ENCODE measurements at regions not wholly inside any gene's neighbourhood (a gene's known extent, or its start where the extent isn't known, plus 50 kb on each side); places are given as distances from the start of the nearest gene placed in this dataset.

DNA sequence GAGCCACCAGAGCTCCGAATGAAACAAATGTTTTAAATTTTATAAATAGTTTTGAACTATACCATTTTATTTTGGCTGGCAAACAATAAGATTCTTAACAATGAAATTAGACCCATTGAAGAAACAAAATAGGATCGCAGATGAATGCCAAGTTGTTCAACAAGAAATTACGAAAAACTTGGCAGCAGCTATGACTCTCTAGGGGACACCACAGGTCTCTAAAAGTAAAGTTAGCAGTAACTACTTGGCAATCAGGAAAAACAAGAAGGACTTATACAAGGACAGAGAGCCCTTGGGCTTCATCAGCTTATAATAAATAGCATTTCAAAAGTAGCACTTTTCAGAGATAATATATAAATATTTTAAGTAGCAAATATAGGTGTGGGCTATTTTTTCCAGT lies 603.8 kb upstream of the PSMD7 start:
- Histone ChIP-seq H4K20me1 (ENCODE audit: low read length) (no peaks in the 10 kb centered on the region), H3K4me3 (ENCODE audit: low read length) (no peak overlapping the region), H3K9ac (ENCODE audit: low read length) (no peak overlapping the region), H3K4me2 (ENCODE audit: low read length) (no peak overlapping the region), H3K27ac (ENCODE audit: low read length) (no peak overlapping the region), H2AFZ (ENCODE audit: low read length) (no peak overlapping the region), H3K36me3 (ENCODE audit: low read depth, low read length) (no peaks in the 10 kb centered on the region), H3K27me3 (ENCODE audit: low read length) (peaks cover 32% of the 10 kb centered on the region), H3K4me1 (ENCODE audit: insufficient read depth, low read length) (no peaks in the 10 kb centered on the region), H3K79me2 (ENCODE audit: low read length) (no peaks in the 10 kb centered on the region), H3K9me3 (ENCODE audit: low read length) (no peaks in the 10 kb centered on the region), H3F3A (ENCODE audit: low read length, unreplicated experiment) (no peaks in the 10 kb centered on the region), H3K9me2 (replicated peaks; ENCODE audit: low read length) (no peaks in the 10 kb centered on the region)
- no TSS peak for BruUV-seq (replicated peaks)
- ChIA-PET POLR2A (ENCODE audit: unreplicated experiment) (no interaction called here), CTCF (no interaction called here)
- intact Hi-C loops (cut with micrococcal nuclease): no loop called here
- DNase-seq: no peak
- TF ChIP-seq, protein P1, sequence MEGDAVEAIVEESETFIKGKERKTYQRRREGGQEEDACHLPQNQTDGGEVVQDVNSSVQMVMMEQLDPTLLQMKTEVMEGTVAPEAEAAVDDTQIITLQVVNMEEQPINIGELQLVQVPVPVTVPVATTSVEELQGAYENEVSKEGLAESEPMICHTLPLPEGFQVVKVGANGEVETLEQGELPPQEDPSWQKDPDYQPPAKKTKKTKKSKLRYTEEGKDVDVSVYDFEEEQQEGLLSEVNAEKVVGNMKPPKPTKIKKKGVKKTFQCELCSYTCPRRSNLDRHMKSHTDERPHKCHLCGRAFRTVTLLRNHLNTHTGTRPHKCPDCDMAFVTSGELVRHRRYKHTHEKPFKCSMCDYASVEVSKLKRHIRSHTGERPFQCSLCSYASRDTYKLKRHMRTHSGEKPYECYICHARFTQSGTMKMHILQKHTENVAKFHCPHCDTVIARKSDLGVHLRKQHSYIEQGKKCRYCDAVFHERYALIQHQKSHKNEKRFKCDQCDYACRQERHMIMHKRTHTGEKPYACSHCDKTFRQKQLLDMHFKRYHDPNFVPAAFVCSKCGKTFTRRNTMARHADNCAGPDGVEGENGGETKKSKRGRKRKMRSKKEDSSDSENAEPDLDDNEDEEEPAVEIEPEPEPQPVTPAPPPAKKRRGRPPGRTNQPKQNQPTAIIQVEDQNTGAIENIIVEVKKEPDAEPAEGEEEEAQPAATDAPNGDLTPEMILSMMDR (conservative IDR thresholded peaks at IDR 0.05; ENCODE audit: low read depth, low read length): no peak
- no peak for TF ChIP-seq EZH2 (IDR thresholded peaks at IDR 0.05; ENCODE audit: low read length, unreplicated experiment)
- TF ChIP-seq EZH2phosphoT487 (IDR thresholded peaks at IDR 0.05; ENCODE audit: borderline replicate concordance, low read length): no peak
- ATAC-seq: no peak

DNA sequence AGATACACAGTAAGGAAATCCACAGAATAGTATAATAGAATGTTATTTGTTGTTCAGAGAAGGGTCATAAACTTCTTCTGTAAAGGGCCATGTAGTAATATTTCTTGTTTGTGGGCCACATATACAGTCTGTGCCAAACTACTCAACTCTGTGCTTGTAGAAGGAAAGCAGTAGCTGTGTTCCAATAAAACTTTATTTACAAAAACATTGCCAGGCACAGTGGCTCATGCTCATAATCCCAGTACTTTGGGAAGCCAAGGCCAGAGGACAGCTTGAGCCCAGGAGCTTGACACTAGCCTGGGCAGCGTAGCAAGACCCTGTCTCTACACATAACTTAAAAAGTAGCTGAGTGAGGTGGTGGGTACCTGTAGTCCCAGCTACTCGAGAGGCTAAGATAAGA lies 612.8 kb upstream of the PSMD7 start:
- Histone ChIP-seq H3K4me1 (ENCODE audit: insufficient read depth, low read length) (no peaks in the 10 kb centered on the region), H3K9ac (ENCODE audit: low read length) (no peak overlapping the region), H3K27ac (ENCODE audit: low read length) (no peak overlapping the region), H3K27me3 (ENCODE audit: low read length) (peaks cover 23% of the 10 kb centered on the region), H3K4me3 (ENCODE audit: low read length) (no peak overlapping the region), H3K36me3 (ENCODE audit: low read depth, low read length) (no peaks in the 10 kb centered on the region), H3K79me2 (ENCODE audit: low read length) (no peaks in the 10 kb centered on the region), H4K20me1 (ENCODE audit: low read length) (no peaks in the 10 kb centered on the region), H3K9me3 (ENCODE audit: low read length) (no peaks in the 10 kb centered on the region), H3K4me2 (ENCODE audit: low read length) (no peak overlapping the region), H2AFZ (ENCODE audit: low read length) (no peak overlapping the region), H3K9me2 (replicated peaks; ENCODE audit: low read length) (no peaks in the 10 kb centered on the region), H3F3A (ENCODE audit: low read length, unreplicated experiment) (no peaks in the 10 kb centered on the region)
- BruUV-seq (replicated peaks): no TSS peak
- ChIA-PET CTCF (no interaction called here), POLR2A (ENCODE audit: unreplicated experiment) (no interaction called here)
- intact Hi-C loops (cut with micrococcal nuclease): no loop called here
- DNase-seq (no peak), ATAC-seq (no peak)
- no peak for TF ChIP-seq EZH2 (IDR thresholded peaks at IDR 0.05; ENCODE audit: low read length, unreplicated experiment)

DNA sequence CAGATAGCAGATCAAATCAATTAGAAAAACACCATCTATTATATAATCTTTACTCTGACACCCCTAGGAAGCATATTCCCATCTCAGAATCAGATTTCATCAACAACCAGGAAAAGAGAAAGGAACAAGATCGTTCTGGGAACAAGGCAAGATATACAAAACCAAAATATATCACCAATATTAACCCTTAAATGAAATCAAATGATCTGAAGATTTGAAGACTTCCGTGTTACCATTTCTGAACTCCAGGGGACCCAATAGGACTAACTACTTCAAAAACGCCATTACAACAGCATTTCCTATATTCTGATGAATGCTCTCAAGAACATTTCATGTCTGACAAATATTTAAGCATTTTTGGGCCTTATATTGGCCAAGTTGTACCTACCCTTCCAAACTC lies 624.2 kb upstream of the ZFHX3 start:
- ATAC-seq (no peak), DNase-seq (no peak)
- no peaks in the 10 kb centered on the region for H3K36me3 ChIP-seq (ENCODE audit: low read depth, low read length)
- no peaks in the 10 kb centered on the region for H3K79me2 ChIP-seq (ENCODE audit: low read length)
- H3K27me3 ChIP-seq (ENCODE audit: low read length): peaks cover 8% of the 10 kb centered on the region
- H3F3A ChIP-seq (ENCODE audit: low read length, unreplicated experiment): no peaks in the 10 kb centered on the region
- intact Hi-C loops (cut with micrococcal nuclease): no loop called here
- BruUV-seq (replicated peaks): no TSS peak
- no peaks in the 10 kb centered on the region for H3K4me1 ChIP-seq (ENCODE audit: insufficient read depth, low read length)
- no peaks in the 10 kb centered on the region for H3K9me2 ChIP-seq (replicated peaks; ENCODE audit: low read length)
- H3K9me3 ChIP-seq (ENCODE audit: low read length): no peaks in the 10 kb centered on the region
- TF ChIP-seq EZH2 (IDR thresholded peaks at IDR 0.05; ENCODE audit: low read length, unreplicated experiment): no peak
- TF ChIP-seq, protein P1 (conservative IDR thresholded peaks at IDR 0.05; ENCODE audit: low read depth, low read length): no peak
- TF ChIP-seq EZH2phosphoT487 (IDR thresholded peaks at IDR 0.05; ENCODE audit: borderline replicate concordance, low read length): no peak
- no peaks in the 10 kb centered on the region for H4K20me1 ChIP-seq (ENCODE audit: low read length)
- ChIA-PET CTCF (no interaction called here), POLR2A (ENCODE audit: unreplicated experiment) (no interaction called here)
- no peak overlapping the region for H3K9ac ChIP-seq (ENCODE audit: low read length)
- H2AFZ ChIP-seq (ENCODE audit: low read length): no peak overlapping the region
- H3K4me3 ChIP-seq (ENCODE audit: low read length): no peak overlapping the region
- no peak overlapping the region for H3K4me2 ChIP-seq (ENCODE audit: low read length)
- H3K27ac ChIP-seq (ENCODE audit: low read length): no peak overlapping the region

Data from PC-3 (cell line).